HG03196 (cell line): ENCODE measurements at regions not wholly inside any gene's neighbourhood (a gene's known extent, or its start where the extent isn't known, plus 50 kb on each side); places are given as distances from the start of the nearest gene placed in this dataset.

ENCODE experiments used
- ATAC-seq: cut with Tn5 transposase; IDR thresholded peaks from one replicate; pipeline ENCODE4 v1.9.1; 2021; ENCODE audit not compliant: unreplicated experiment

- ATAC-seq: no peak
Measured at GRCh38 chr15:61421470-61421869, 192.4 kb upstream of the RORA start.

- ATAC-seq: no peak
Measured at GRCh38 chr15:61420546-61420945, 191.4 kb upstream of the RORA start.

- ATAC-seq: no peak
Measured at GRCh38 chr15:61415617-61416120, 186.6 kb upstream of the RORA start.

GRCh38 chr15:61411902-61412510 lies 182.9 kb upstream of the RORA start:
- no peak for ATAC-seq

GRCh38 chr15:61410662-61411061 lies 181.6 kb upstream of the RORA start:
- ATAC-seq: no peak

GRCh38 chr15:61404567-61404966 lies 175.5 kb upstream of the RORA start:
- ATAC-seq: no peak

- ATAC-seq: no peak
Measured at GRCh38 chr15:61403884-61404283, 174.8 kb upstream of the RORA start.

GRCh38 chr15:61401903-61402698 lies 173.0 kb upstream of the RORA start:
- ATAC-seq: no peak

- ATAC-seq: no peak
Measured at GRCh38 chr15:61398310-61398709, 169.2 kb upstream of the RORA start.

- ATAC-seq: no peak
Measured at GRCh38 chr15:61396235-61396919, 167.3 kb upstream of the RORA start.

- ATAC-seq: no peak
Measured at GRCh38 chr15:61393949-61394348, 164.8 kb upstream of the RORA start.

- ATAC-seq: no peak
Measured at GRCh38 chr15:61393524-61393923, 164.4 kb upstream of the RORA start.

GRCh38 chr15:61390138-61390537 lies 161.0 kb upstream of the RORA start:
- ATAC-seq: no peak

- ATAC-seq: no peak
Measured at GRCh38 chr15:61389334-61390028, 160.4 kb upstream of the RORA start.

- ATAC-seq: no peak
Measured at GRCh38 chr15:61387675-61388074, 158.6 kb upstream of the RORA start.

GRCh38 chr15:61383421-61383820 lies 154.3 kb upstream of the RORA start:
- ATAC-seq: no peak

- no peak for ATAC-seq
Measured at GRCh38 chr15:61382927-61383326, 153.8 kb upstream of the RORA start.

- no peak for ATAC-seq
Measured at GRCh38 chr15:61381501-61381900, 152.4 kb upstream of the RORA start.

- no peak for ATAC-seq
Measured at GRCh38 chr15:61380270-61380669, 151.2 kb upstream of the RORA start.

GRCh38 chr15:61379005-61379404 lies 149.9 kb upstream of the RORA start:
- ATAC-seq: no peak

- ATAC-seq: no peak
Measured at GRCh38 chr15:61376961-61377360, 147.9 kb upstream of the RORA start.
